H1 (cell line): ENCODE measurements at regions not wholly inside any gene's neighbourhood (a gene's known extent, or its start where the extent isn't known, plus 50 kb on each side); places are given as distances from the start of the nearest gene placed in this dataset.

Experiments used
- CTCF ChIA-PET: fragments of 300-600 bp; sonication (Branson Sonifier 250); formaldehyde crosslinking; loops from one replicate; lab custom pipeline; 2021; ENCODE audit not compliant: partially characterized antibody; lab: Charles Lee
- POLR2A ChIA-PET: fragments of 300-600 bp; sonication (Branson Sonifier 250); formaldehyde crosslinking; loops from one replicate; lab custom pipeline; 2021; ENCODE audit warnings: inconsistent platforms; ENCODE audit not compliant: partially characterized antibody; lab: Charles Lee
- DNase-seq, 2 experiments: peaks; one replicate each; pipeline versions ENCODE4 v3.0.0 to v3.0.0-alpha.2; 2010 to 2022; ENCODE audit warnings: low spot score in 2 of 2, low read depth in 1 of 2, mixed read lengths in 1 of 2
- FAIRE-seq: peaks from 2 replicates; lab custom pipeline; 2011; peaks lifted over from hg19 to GRCh38; lab: Jason Lieb, UNC
- H2AFZ ChIP-seq: 2 replicates; pipeline ENCODE4 v1.8.1; 2012; ENCODE audit warnings: low read length, inconsistent platforms
- H2AK5ac ChIP-seq: 2 replicates; pipeline ENCODE4 v1.6.1; 2013; ENCODE audit warnings: low read depth, low read length
- H2BK120ac ChIP-seq: replicated peaks from 2 replicates; pipeline ENCODE3; 2013; ENCODE audit warnings: low read depth, low read length, inconsistent platforms
- H2BK12ac ChIP-seq: 2 replicates; pipeline ENCODE4 v1.6.1; 2013; ENCODE audit warnings: low read depth, low read length
- H2BK15ac ChIP-seq: 2 replicates; pipeline ENCODE4 v1.6.1; 2013; ENCODE audit warnings: low read length
- H2BK20ac ChIP-seq: 2 replicates; pipeline ENCODE4 v1.6.1; 2013; ENCODE audit warnings: low read length
- H2BK5ac ChIP-seq: 2 replicates; pipeline ENCODE4 v1.6.1; 2013; ENCODE audit warnings: low read depth, low read length
- H3K14ac ChIP-seq: 2 replicates; pipeline ENCODE4 v1.6.1; 2013; ENCODE audit warnings: inconsistent platforms; ENCODE audit not compliant: insufficient read length
- H3K18ac ChIP-seq: 2 replicates; pipeline ENCODE4 v1.6.1; 2013; ENCODE audit warnings: low read length; ENCODE audit errors: extremely low read depth
- H3K23ac ChIP-seq: 2 replicates; pipeline ENCODE4 v1.6.1; 2013; ENCODE audit warnings: inconsistent platforms; ENCODE audit not compliant: insufficient read length
- H3K23me2 ChIP-seq: 2 replicates; pipeline ENCODE4 v1.6.1; 2013; ENCODE audit warnings: low read depth, low read length
- H3K27ac ChIP-seq: 2 replicates; pipeline ENCODE4 v1.6.1; 2011; ENCODE audit warnings: low read depth, low read length, inconsistent platforms
- H3K27me3 ChIP-seq, 4 experiments: replicated peaks in 1 of 4; 1 replicate in 1 of 4; 2 replicates in 3 of 4; pipeline versions ENCODE4 v1.6.1 to v1.8.1; 2011 to 2013; ENCODE audit warnings: low read length in 3 of 4, mild to moderate bottlenecking in 3 of 4, inconsistent platforms in 2 of 4, mixed read lengths in 2 of 4, moderate library complexity in 1 of 4; ENCODE audit not compliant: control insufficient read depth in 3 of 4, insufficient read depth in 3 of 4; ENCODE audit errors: extremely low read depth in 1 of 4
- H3K36me3 ChIP-seq, 4 experiments: 2 replicates each; pipeline versions ENCODE4 v1.6.1 to v1.8.1; 2011 to 2013; ENCODE audit warnings: mild to moderate bottlenecking in 4 of 4, low read length in 3 of 4, moderate library complexity in 2 of 4, control low read depth in 1 of 4, inconsistent platforms in 1 of 4; ENCODE audit not compliant: insufficient read depth in 4 of 4, control insufficient read depth in 2 of 4
- H3K4ac ChIP-seq: replicated peaks from 2 replicates; pipeline ENCODE3; 2013; ENCODE audit warnings: low read length, low read depth, mixed read lengths, inconsistent platforms; ENCODE audit not compliant: insufficient read length
- H3K4me1 ChIP-seq, 4 experiments: replicated peaks in 1 of 4; 1 replicate in 1 of 4; 2 replicates in 3 of 4; pipeline versions ENCODE4 v1.6.1 to v1.8.1; 2011 to 2013; ENCODE audit warnings: low read length in 3 of 4, inconsistent platforms in 2 of 4, mixed read lengths in 1 of 4; ENCODE audit not compliant: insufficient read depth in 4 of 4, control insufficient read depth in 3 of 4
- H3K4me2 ChIP-seq, 2 experiments: 2 replicates each; pipeline versions ENCODE4 v1.6.1 to v1.8.1; 2011 to 2013; ENCODE audit warnings: low read depth in 2 of 2, low read length in 2 of 2, control low read depth in 1 of 2, inconsistent platforms in 1 of 2, mild to moderate bottlenecking in 1 of 2; ENCODE audit not compliant: insufficient read depth in 1 of 2
- H3K4me3 ChIP-seq, 4 experiments: fragments of 200-600, 300-600 bp in 1 of 4; sonication (generic), shearing (Covaris generic), sonication (Bioruptor Twin) in 1 of 4; 2 replicates each; pipeline versions ENCODE4 v1.5.1 to v1.8.1; 2011 to 2016; ENCODE audit warnings: low read length in 4 of 4, low read depth in 3 of 4, control low read depth in 2 of 4, inconsistent platforms in 2 of 4, mild to moderate bottlenecking in 2 of 4, mixed read lengths in 1 of 4, moderate library complexity in 1 of 4; ENCODE audit not compliant: insufficient read depth in 2 of 4; ENCODE audit errors: extremely low read depth in 1 of 4
- H3K56ac ChIP-seq: replicated peaks from 2 replicates; pipeline ENCODE3; 2013; ENCODE audit warnings: low read depth, mild to moderate bottlenecking, mixed read lengths, low read length, inconsistent platforms; ENCODE audit not compliant: insufficient read length
- H3K79me1 ChIP-seq: 2 replicates; pipeline ENCODE4 v1.6.1; 2013; ENCODE audit warnings: low read depth, low read length, control low read depth
- H3K79me2 ChIP-seq, 2 experiments: 2 replicates each; pipeline versions ENCODE4 v1.6.1 to v1.8.1; 2012 to 2013; ENCODE audit warnings: low read length in 2 of 2, mild to moderate bottlenecking in 2 of 2, inconsistent platforms in 1 of 2; ENCODE audit not compliant: insufficient read depth in 2 of 2, control insufficient read depth in 1 of 2
- H3K9ac ChIP-seq, 4 experiments: replicated peaks in 1 of 4; 1 replicate in 1 of 4; 2 replicates in 3 of 4; pipeline versions ENCODE4 v1.6.1 to v1.8.1; 2011 to 2013; ENCODE audit warnings: low read depth in 3 of 4, low read length in 3 of 4, control low read depth in 2 of 4, mild to moderate bottlenecking in 2 of 4, moderate library complexity in 2 of 4, inconsistent platforms in 1 of 4; ENCODE audit errors: extremely low read depth in 1 of 4
- H3K9me3 ChIP-seq, 2 experiments: 2 replicates each; pipeline versions ENCODE4 v1.6.1 to v1.8.1; 2012 to 2013; ENCODE audit warnings: mild to moderate bottlenecking in 2 of 2, moderate library complexity in 2 of 2, control low read depth in 1 of 2, inconsistent platforms in 1 of 2, low read depth in 1 of 2, low read length in 1 of 2, mixed read lengths in 1 of 2; ENCODE audit not compliant: insufficient read depth in 2 of 2
- H4K20me1 ChIP-seq, 2 experiments: replicated peaks in 1 of 2; 2 replicates each; pipeline versions ENCODE3 to v1.8.1; 2011 to 2013; ENCODE audit warnings: inconsistent platforms in 2 of 2, low read length in 2 of 2, mild to moderate bottlenecking in 1 of 2; ENCODE audit not compliant: insufficient read depth in 2 of 2, control insufficient read depth in 1 of 2
- H4K5ac ChIP-seq: 2 replicates; pipeline ENCODE4 v1.6.1; 2013; ENCODE audit warnings: low read length, low read depth, mixed read lengths, inconsistent platforms; ENCODE audit not compliant: insufficient read length
- H4K8ac ChIP-seq: 2 replicates; pipeline ENCODE4 v1.8.0; 2013; ENCODE audit warnings: mild to moderate bottlenecking, moderate library complexity, low read length, inconsistent platforms; ENCODE audit not compliant: insufficient read depth; ENCODE audit errors: extremely low read depth
- H4K91ac ChIP-seq: replicated peaks from 2 replicates; pipeline ENCODE3; 2013; ENCODE audit warnings: low read length, mixed read lengths, inconsistent platforms; ENCODE audit not compliant: insufficient read length
- SUZ12 ChIP-seq: fragments of 200-600 bp; sonication (generic); IDR thresholded peaks from 2 replicates; pipeline ENCODE4 v1.6.1; 2012; ENCODE audit warnings: mild to moderate bottlenecking, inconsistent platforms, low read length, moderate library complexity, mixed read lengths
- WGBS, 2 experiments: shearing (Covaris generic) in 1 of 2; methylation state at CpG; one replicate each; pipeline versions ENCODE4 v1.1.6 to v1.1.7; 2013 to 2015; ENCODE audit warnings: low lambda C conversion rate in 2 of 2, mixed read lengths in 2 of 2, inconsistent platforms in 1 of 2, low coverage in 1 of 2, missing lambda C conversion rate in 1 of 2; ENCODE audit not compliant: insufficient replicate concordance in 2 of 2, insufficient coverage in 1 of 2, insufficient read length in 1 of 2; ENCODE audit errors: extremely low coverage in 1 of 2, missing lambda C conversion rate in 1 of 2; 5-methylcytosine and 5-hydroxymethylcytosine counted together

DNA sequence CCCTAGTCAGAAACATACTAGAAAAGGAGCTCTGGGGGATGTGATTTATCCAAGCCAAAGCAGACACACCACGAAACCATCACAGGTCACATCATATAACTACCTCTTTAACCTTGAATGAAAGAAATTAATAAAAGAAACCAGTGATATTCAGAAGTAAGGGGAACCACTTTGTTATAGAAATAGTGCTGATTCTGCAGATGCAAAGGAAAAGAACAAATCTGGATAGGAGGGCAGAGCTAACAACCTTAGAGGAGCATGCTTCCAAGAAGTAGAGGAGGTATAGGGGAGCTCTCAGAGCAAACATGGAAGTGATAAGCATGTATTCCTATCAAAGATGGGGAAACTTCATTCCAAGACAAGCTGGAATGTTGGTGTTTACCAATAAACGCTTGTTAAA, 117.0 kb upstream of the MDM1 start:
- Histone ChIP-seq H3K79me1 (no peaks in the 10 kb centered on the region), H3K4me2 (no peak overlapping the region), H3K23ac (no peak overlapping the region), H3K79me2 (no peaks in the 10 kb centered on the region), H4K5ac (no peak overlapping the region), H3K14ac (no peak overlapping the region), H3K4me3 (no peak overlapping the region), H3K27ac (no peak overlapping the region), H3K23me2 (no peaks in the 10 kb centered on the region), H2BK120ac (no peak overlapping the region), H3K18ac (0 out of 2 replicates have a peak overlapping the region, but pooled peaks have one; percentile 49), H3K4ac (peak overlapping the region; percentile 23), H2BK5ac (no peak overlapping the region), H2BK15ac (no peak overlapping the region), H2BK12ac (no peak overlapping the region), H4K91ac (no peak overlapping the region), H3K56ac (no peak overlapping the region), H3K9me3 (peaks cover 1 to 3% of the 10 kb centered on the region in 2 experiments; a peak in 1 of 4 replicates), H4K20me1 (no peaks in the 10 kb centered on the region), H2AK5ac (no peak overlapping the region), H3K36me3 (no peaks in the 10 kb centered on the region), H3K4me1 (peaks cover 1 to 9% (median 8%) of the 10 kb centered on the region in 4 experiments; a peak in 4 of 7 replicates), H3K9ac (no peak overlapping the region), H3K27me3 (no peaks in the 10 kb centered on the region; a peak in 2 of 7 replicates), H4K8ac (no peak overlapping the region), H2AFZ (no peak overlapping the region), H2BK20ac (peak overlapping the region; percentile 87)
- no peak for TF ChIP-seq SUZ12
- FAIRE-seq, result no peak
- no peak for DNase-seq
- ChIA-PET CTCF (interaction anchor here (0.8 to 1.3 kb wide), 2 partner anchors 42 to 159 kb away, joined by 3 to 4 read pairs; no protein-coding TSS in a partner anchor), POLR2A (no interaction called here)
- WGBS, 2 experiments, result 92% methylated on average over 2 of the region's 2 CpGs; no CpG with 5 or more reads in 1 of the 2 experiments
